ENCODE measurements at regions not wholly inside any gene's neighbourhood (a gene's known extent, or its start where the extent isn't known, plus 50 kb on each side); places are given as distances from the start of the nearest gene placed in this dataset.

- no peak overlapping the region for H3K4me3 ChIP-seq (ENCODE audit: control insufficient read depth, low read depth, low read length)
- no peak for TF ChIP-seq CTCF (conservative IDR thresholded peaks at IDR 0.05; ENCODE audit: control insufficient read depth, insufficient read depth, low read depth, low read length)
These were observed 54.2 kb upstream of the HSPA9 start for GRCh38 chr5:138629392-138629791.

DNA sequence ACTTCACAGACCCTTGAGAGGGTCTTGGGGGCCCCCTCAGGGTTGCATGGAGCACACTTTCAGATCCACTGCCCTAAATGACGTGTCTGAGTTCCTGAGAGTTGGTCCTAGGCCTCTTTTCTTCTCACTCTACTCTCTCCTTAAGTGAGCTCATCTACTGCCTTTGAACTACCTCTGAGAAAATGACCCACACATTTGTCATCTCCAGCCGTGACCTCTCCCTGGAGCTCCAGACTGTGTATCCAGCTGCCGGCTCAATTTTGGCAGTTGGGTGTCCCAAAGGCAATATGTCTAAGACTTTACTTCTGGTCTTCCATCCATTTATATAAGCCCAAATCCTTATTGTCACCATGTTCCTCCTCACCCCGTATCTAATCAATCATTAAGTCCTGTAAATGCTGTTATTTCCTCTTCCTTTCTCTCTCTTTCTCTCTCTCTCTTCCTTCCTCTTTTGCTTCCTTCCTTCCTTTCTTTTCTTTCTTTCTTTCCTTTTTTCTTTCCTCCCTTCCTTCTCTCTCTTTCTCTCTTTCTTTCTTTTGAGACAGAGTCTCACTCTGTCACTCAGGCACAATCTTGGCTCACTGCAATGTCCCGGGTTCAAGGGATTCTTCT, 51.2 kb upstream of the HSPA9 start:
- DNase-seq (ENCODE audit: low read depth): peak; percentile 38
- TF ChIP-seq CTCF (conservative IDR thresholded peaks at IDR 0.05; ENCODE audit: control insufficient read depth, insufficient read depth, low read depth, low read length): no peak
- no peak overlapping the region for H3K4me3 ChIP-seq (ENCODE audit: control insufficient read depth, low read depth, low read length)

More at GRCh38 chr5:138629392-138629791, 54.2 kb upstream of the HSPA9 start:
- DNase-seq (ENCODE audit: low read depth): peak; percentile 14

DNA sequence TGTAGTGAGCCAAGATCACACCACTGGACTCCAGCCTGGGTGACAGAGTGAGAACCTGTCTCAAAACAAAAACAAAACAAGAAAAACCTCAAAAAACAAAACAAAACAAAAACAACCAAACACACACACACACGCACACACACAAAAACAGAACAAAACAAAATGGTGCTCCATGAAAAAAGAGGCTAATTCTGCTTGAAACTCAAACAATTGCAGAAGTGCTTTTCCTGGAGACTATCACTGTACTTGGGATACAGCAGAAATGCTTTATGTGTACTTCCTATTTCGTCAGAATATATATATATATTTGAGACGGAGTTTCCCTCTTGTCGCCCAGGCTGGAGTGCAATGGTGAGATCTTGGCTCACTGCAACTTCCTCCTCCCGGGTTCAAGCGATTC, 49.9 kb upstream of the HSPA9 start:
- TF ChIP-seq CTCF (conservative IDR thresholded peaks at IDR 0.05; ENCODE audit: control insufficient read depth, insufficient read depth, low read depth, low read length): no peak
- DNase-seq (ENCODE audit: low read depth): no peak
- no peak overlapping the region for H3K4me3 ChIP-seq (ENCODE audit: control insufficient read depth, low read depth, low read length)
